ENCODE measurements at regions not wholly inside any gene's neighbourhood (a gene's known extent, or its start where the extent isn't known, plus 50 kb on each side); places are given as distances from the start of the nearest gene placed in this dataset.
"Not testable (repeated sequence)": the region's sequence is repeated elsewhere in the genome, so short reads cannot be mapped to it uniquely, and the experiment has no call there.

GRCh38 chr4:164261831-164262230 lies 492.1 kb upstream of the SMIM31 start:
- no peak overlapping the region for H3K4me3 ChIP-seq (ENCODE audit: low read length)
- H3K9ac ChIP-seq (ENCODE audit: low read length): no peak overlapping the region
- DNase-seq (ENCODE audit: low read depth): no peak
- H3K36me3 ChIP-seq (ENCODE audit: control insufficient read depth, insufficient read depth, low read length, severe bottlenecking): no peaks in the 10 kb centered on the region
- no peaks in the 10 kb centered on the region for H3K9me3 ChIP-seq (ENCODE audit: control insufficient read depth, low read length)
- H3K4me1 ChIP-seq (ENCODE audit: control insufficient read depth, insufficient read depth, low read length): no peaks in the 10 kb centered on the region
- no peaks in the 10 kb centered on the region for H3K27me3 ChIP-seq (replicated peaks; ENCODE audit: control insufficient read depth, insufficient read depth, low read length)

GRCh38 chr4:164262508-164262907 lies 491.4 kb upstream of the SMIM31 start:
- not testable (repeated sequence) for H3K27me3 ChIP-seq (replicated peaks; ENCODE audit: control insufficient read depth, insufficient read depth, low read length); DNase-seq (ENCODE audit: low read depth); H3K4me1 ChIP-seq (ENCODE audit: control insufficient read depth, insufficient read depth, low read length); H3K9me3 ChIP-seq (ENCODE audit: control insufficient read depth, low read length); H3K36me3 ChIP-seq (ENCODE audit: control insufficient read depth, insufficient read depth, low read length, severe bottlenecking); H3K9ac ChIP-seq (ENCODE audit: low read length); H3K4me3 ChIP-seq (ENCODE audit: low read length)

DNA sequence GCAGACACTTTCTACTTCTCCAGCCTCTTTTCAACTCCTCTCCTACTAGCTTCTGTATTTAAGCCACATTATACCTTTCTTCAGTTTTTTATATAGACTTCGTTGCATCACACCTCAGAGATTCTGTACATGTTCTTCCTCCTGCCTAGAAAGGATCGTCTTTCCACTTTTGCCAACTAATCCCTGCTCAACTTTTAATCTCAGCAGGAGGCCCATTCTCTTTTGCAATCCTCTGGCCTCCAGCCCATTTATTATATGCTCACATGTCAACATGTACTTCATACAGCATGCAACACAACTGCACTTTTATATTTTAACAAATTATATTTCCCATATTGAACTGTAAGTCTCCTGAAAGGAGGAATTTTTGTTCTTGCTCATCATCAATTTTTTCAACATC lies 476.5 kb upstream of the SMIM31 start:
- H3K9me3 ChIP-seq (ENCODE audit: control insufficient read depth, low read length); H3K27me3 ChIP-seq (replicated peaks; ENCODE audit: control insufficient read depth, insufficient read depth, low read length): not testable (repeated sequence)

DNA sequence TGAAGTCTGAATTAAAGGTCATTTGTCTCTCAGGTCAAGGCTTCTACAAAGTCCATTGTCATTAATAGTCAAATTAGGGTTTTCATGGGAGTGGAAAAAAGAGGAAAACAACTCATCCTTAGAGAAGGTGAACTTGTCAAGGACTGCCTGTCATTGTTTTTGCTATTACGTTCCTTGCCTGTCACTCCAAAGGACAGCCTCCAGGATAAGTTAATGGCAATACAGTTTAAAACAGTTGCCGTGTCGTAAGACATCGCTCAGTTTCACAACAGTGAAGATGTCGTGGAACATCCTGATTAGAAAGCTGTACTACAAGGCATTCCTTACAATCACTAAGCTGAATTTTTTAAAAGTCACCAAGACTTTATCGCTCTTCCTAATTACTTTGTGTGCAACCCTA lies 466.8 kb upstream of the SMIM31 start:
- Histone ChIP-seq H3K9me3 (ENCODE audit: control insufficient read depth, low read length) (no peaks in the 10 kb centered on the region), H3K36me3 (ENCODE audit: control insufficient read depth, insufficient read depth, low read length, severe bottlenecking) (no peaks in the 10 kb centered on the region), H3K4me1 (ENCODE audit: control insufficient read depth, insufficient read depth, low read length) (no peaks in the 10 kb centered on the region), H3K4me3 (ENCODE audit: low read length) (no peak overlapping the region), H3K9ac (ENCODE audit: low read length) (no peak overlapping the region), H3K27me3 (replicated peaks; ENCODE audit: control insufficient read depth, insufficient read depth, low read length) (no peaks in the 10 kb centered on the region)
- no peak for DNase-seq (ENCODE audit: low read depth)

More for the DNA sequence above, 476.5 kb upstream of the SMIM31 start:
- H3K4me3 ChIP-seq (ENCODE audit: low read length); H3K36me3 ChIP-seq (ENCODE audit: control insufficient read depth, insufficient read depth, low read length, severe bottlenecking); DNase-seq (ENCODE audit: low read depth); H3K4me1 ChIP-seq (ENCODE audit: control insufficient read depth, insufficient read depth, low read length); H3K9ac ChIP-seq (ENCODE audit: low read length): not testable (repeated sequence)

DNA sequence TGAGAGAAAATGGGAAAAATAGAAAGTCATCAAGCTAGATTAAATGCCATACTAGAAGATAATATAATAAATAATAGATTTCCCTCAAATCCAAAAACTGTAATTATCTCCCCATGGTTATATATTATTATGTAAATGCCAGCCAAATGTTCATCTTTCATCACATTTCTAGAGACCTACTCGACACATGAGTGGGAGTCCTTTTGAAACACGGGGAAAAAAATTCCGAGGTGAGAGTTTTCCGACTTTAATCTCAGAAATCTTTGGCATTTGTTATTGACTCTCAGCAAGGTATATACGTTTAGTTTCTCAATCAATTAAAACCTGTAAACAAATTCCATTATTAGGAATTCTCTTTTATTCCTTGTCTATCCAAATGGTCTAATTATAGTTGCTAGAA lies 465.4 kb upstream of the SMIM31 start:
- H3K4me1 ChIP-seq (ENCODE audit: control insufficient read depth, insufficient read depth, low read length): no peaks in the 10 kb centered on the region
- H3K36me3 ChIP-seq (ENCODE audit: control insufficient read depth, insufficient read depth, low read length, severe bottlenecking): no peaks in the 10 kb centered on the region
- no peaks in the 10 kb centered on the region for H3K9me3 ChIP-seq (ENCODE audit: control insufficient read depth, low read length)
- no peaks in the 10 kb centered on the region for H3K27me3 ChIP-seq (replicated peaks; ENCODE audit: control insufficient read depth, insufficient read depth, low read length)
- H3K9ac ChIP-seq (ENCODE audit: low read length): no peak overlapping the region
- DNase-seq (ENCODE audit: low read depth): no peak
- H3K4me3 ChIP-seq (ENCODE audit: low read length): no peak overlapping the region

DNA sequence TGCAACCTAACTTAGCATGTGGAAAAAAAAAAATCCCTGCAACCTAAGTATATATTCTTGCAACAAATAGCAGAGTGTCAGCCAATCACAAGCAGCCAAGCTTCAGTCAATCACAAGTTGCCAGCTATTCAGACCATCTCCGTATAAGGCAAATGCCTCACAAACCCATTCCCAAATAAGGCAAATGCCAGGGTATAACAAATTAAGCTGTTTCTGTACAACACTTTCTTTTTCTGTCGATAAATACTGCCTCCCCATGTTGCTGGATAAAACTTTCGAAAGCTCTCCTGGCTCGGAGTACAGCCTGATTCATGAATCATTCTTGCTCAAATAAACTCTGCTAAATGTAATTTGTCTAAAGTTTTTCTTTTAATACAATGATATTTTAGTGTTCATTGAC lies 460.7 kb upstream of the SMIM31 start:
- Histone ChIP-seq H3K9me3 (ENCODE audit: control insufficient read depth, low read length) (no peaks in the 10 kb centered on the region), H3K27me3 (replicated peaks; ENCODE audit: control insufficient read depth, insufficient read depth, low read length) (no peaks in the 10 kb centered on the region), H3K36me3 (ENCODE audit: control insufficient read depth, insufficient read depth, low read length, severe bottlenecking) (no peaks in the 10 kb centered on the region), H3K4me1 (ENCODE audit: control insufficient read depth, insufficient read depth, low read length) (no peaks in the 10 kb centered on the region), H3K4me3 (ENCODE audit: low read length) (no peak overlapping the region), H3K9ac (ENCODE audit: low read length) (no peak overlapping the region)
- DNase-seq (ENCODE audit: low read depth): no peak

DNA sequence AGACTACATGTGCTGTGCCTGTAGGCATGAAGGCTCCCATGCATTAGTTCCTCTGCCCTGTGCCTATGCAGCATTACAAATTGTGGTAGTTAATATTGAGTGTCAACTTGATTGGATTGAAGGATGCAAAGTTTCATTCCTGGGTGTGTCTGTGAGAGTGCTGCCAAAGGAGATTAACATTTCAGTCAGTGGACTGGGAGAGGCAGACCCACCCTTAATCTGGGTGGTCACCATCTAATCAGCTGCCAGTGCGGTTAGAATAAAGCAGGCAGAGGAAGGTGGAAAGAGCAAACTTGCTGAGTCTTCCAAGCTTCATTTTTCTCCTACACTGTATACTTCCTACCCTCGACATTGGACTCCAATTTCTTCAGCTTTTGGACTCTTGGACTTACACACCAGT lies 460.2 kb upstream of the SMIM31 start:
- Histone ChIP-seq H3K9me3 (ENCODE audit: control insufficient read depth, low read length) (no peaks in the 10 kb centered on the region), H3K4me3 (ENCODE audit: low read length) (no peak overlapping the region), H3K27me3 (replicated peaks; ENCODE audit: control insufficient read depth, insufficient read depth, low read length) (no peaks in the 10 kb centered on the region), H3K9ac (ENCODE audit: low read length) (no peak overlapping the region), H3K36me3 (ENCODE audit: control insufficient read depth, insufficient read depth, low read length, severe bottlenecking) (no peaks in the 10 kb centered on the region), H3K4me1 (ENCODE audit: control insufficient read depth, insufficient read depth, low read length) (no peaks in the 10 kb centered on the region)
- DNase-seq (ENCODE audit: low read depth): no peak

GRCh38 chr4:164301430-164301829 lies 452.5 kb upstream of the SMIM31 start:
- H3K9me3 ChIP-seq (ENCODE audit: control insufficient read depth, low read length): no peaks in the 10 kb centered on the region
- H3K9ac ChIP-seq (ENCODE audit: low read length): no peak overlapping the region
- no peaks in the 10 kb centered on the region for H3K36me3 ChIP-seq (ENCODE audit: control insufficient read depth, insufficient read depth, low read length, severe bottlenecking)
- no peak for DNase-seq (ENCODE audit: low read depth)
- no peaks in the 10 kb centered on the region for H3K27me3 ChIP-seq (replicated peaks; ENCODE audit: control insufficient read depth, insufficient read depth, low read length)
- H3K4me1 ChIP-seq (ENCODE audit: control insufficient read depth, insufficient read depth, low read length): no peaks in the 10 kb centered on the region
- no peak overlapping the region for H3K4me3 ChIP-seq (ENCODE audit: low read length)

GRCh38 chr4:164304101-164304639 lies 449.8 kb upstream of the SMIM31 start:
- H3K9ac ChIP-seq (ENCODE audit: low read length): no peak overlapping the region
- no peak for DNase-seq (ENCODE audit: low read depth)
- no peaks in the 10 kb centered on the region for H3K9me3 ChIP-seq (ENCODE audit: control insufficient read depth, low read length)
- no peaks in the 10 kb centered on the region for H3K36me3 ChIP-seq (ENCODE audit: control insufficient read depth, insufficient read depth, low read length, severe bottlenecking)
- no peak overlapping the region for H3K4me3 ChIP-seq (ENCODE audit: low read length)
- H3K27me3 ChIP-seq (replicated peaks; ENCODE audit: control insufficient read depth, insufficient read depth, low read length): no peaks in the 10 kb centered on the region
- no peaks in the 10 kb centered on the region for H3K4me1 ChIP-seq (ENCODE audit: control insufficient read depth, insufficient read depth, low read length)

- H3K9ac ChIP-seq (ENCODE audit: low read length): no peak overlapping the region
- no peaks in the 10 kb centered on the region for H3K9me3 ChIP-seq (ENCODE audit: control insufficient read depth, low read length)
- H3K27me3 ChIP-seq (replicated peaks; ENCODE audit: control insufficient read depth, insufficient read depth, low read length): no peaks in the 10 kb centered on the region
- H3K4me3 ChIP-seq (ENCODE audit: low read length): no peak overlapping the region
- no peaks in the 10 kb centered on the region for H3K4me1 ChIP-seq (ENCODE audit: control insufficient read depth, insufficient read depth, low read length)
- no peaks in the 10 kb centered on the region for H3K36me3 ChIP-seq (ENCODE audit: control insufficient read depth, insufficient read depth, low read length, severe bottlenecking)
- no peak for DNase-seq (ENCODE audit: low read depth)
Measured at GRCh38 chr4:164304861-164305260, 449.1 kb upstream of the SMIM31 start.

DNA sequence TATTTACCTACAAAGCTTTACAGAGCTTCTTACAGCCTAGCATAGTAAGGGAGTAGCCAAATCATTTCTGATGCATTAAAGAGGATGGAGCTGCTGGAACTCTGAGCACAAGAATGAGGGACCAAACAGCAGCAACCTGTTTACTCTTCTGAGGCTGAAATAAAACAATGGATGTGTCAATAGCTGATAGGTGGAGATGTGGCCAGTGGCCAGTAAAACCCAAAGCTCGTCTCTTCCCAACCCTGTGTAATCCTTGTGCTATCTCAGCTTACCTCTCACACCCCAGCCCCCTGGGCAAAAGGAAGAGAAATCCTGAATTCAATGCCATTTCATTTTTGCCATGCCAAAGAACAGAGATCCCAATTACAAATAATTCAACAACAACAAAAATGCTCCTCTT lies 446.7 kb upstream of the SMIM31 start:
- H3K4me3 ChIP-seq (ENCODE audit: low read length): no peak overlapping the region
- H3K27me3 ChIP-seq (replicated peaks; ENCODE audit: control insufficient read depth, insufficient read depth, low read length): no peaks in the 10 kb centered on the region
- no peaks in the 10 kb centered on the region for H3K4me1 ChIP-seq (ENCODE audit: control insufficient read depth, insufficient read depth, low read length)
- no peaks in the 10 kb centered on the region for H3K9me3 ChIP-seq (ENCODE audit: control insufficient read depth, low read length)
- no peaks in the 10 kb centered on the region for H3K36me3 ChIP-seq (ENCODE audit: control insufficient read depth, insufficient read depth, low read length, severe bottlenecking)
- H3K9ac ChIP-seq (ENCODE audit: low read length): no peak overlapping the region
- no peak for DNase-seq (ENCODE audit: low read depth)

DNA sequence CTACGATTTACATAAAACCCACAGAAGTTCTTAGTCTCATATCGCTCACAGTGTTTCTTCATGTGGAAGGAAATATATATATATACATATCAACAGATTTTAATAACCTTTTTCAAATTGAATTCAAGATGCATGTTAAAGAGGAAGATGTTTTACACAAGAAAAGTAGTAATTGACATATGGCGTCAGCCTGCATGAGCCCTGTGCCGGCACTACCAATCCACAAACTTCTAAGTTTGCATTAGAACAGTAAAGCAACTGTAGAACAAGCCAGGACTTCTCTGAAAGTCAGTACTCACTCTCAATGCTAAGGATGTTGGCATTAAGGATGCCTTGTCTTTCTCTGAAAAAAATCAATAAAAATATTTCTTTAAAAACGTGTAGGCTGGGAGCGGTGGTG lies 441.3 kb upstream of the SMIM31 start:
- Histone ChIP-seq H3K4me3 (ENCODE audit: low read length) (no peak overlapping the region), H3K9me3 (ENCODE audit: control insufficient read depth, low read length) (no peaks in the 10 kb centered on the region), H3K27me3 (replicated peaks; ENCODE audit: control insufficient read depth, insufficient read depth, low read length) (peaks cover 4% of the 10 kb centered on the region), H3K4me1 (ENCODE audit: control insufficient read depth, insufficient read depth, low read length) (no peaks in the 10 kb centered on the region), H3K36me3 (ENCODE audit: control insufficient read depth, insufficient read depth, low read length, severe bottlenecking) (no peaks in the 10 kb centered on the region), H3K9ac (ENCODE audit: low read length) (no peak overlapping the region)
- no peak for DNase-seq (ENCODE audit: low read depth)

Data from adipocyte (in vitro differentiated cells).